Gastroesophageal sphincter (tissue), 4 donors: ENCODE measurements at regions not wholly inside any gene's neighbourhood (a gene's known extent, or its start where the extent isn't known, plus 50 kb on each side); places are given as distances from the start of the nearest gene placed in this dataset.
"Not testable (repeated sequence)": the region's sequence is repeated elsewhere in the genome, so short reads cannot be mapped to it uniquely, and the experiment has no call there.

Experiments used
- ATAC-seq: fragments of 150-250 bp; one replicate; pipeline ENCODE4 v1.9.1; 2016; ENCODE audit warnings: mild to moderate bottlenecking, moderate library complexity
- H3K27ac ChIP-seq, 4 donors: fragments of 200-600 bp; sonication (generic) in 3 of 4; 1 replicate in 3 of 4; 2 replicates in 1 of 4; pipeline ENCODE4 v1.5.1; 2016 to 2019
- H3K27me3 ChIP-seq: fragments of 200-600 bp; sonication (generic); one replicate; pipeline ENCODE4 v1.5.1; 2019
- H3K36me3 ChIP-seq, 2 donors: fragments of 200-600 bp; sonication (generic); one replicate each; pipeline ENCODE4 v1.5.1; 2019; ENCODE audit warnings: control low read depth in 1 of 2
- H3K4me1 ChIP-seq, 3 donors: fragments of 200-600 bp; sonication (generic); 1 replicate in 2 of 3; 2 replicates in 1 of 3; pipeline ENCODE4 v1.5.1; 2016 to 2019; ENCODE audit warnings: control low read depth in 2 of 3
- H3K4me3 ChIP-seq, 2 donors: fragments of 200-600 bp; sonication (generic); one replicate each; pipeline ENCODE4 v1.5.1; 2019; ENCODE audit warnings: mild to moderate bottlenecking in 1 of 2, moderate library complexity in 1 of 2
- H3K9me3 ChIP-seq, 3 donors: fragments of 200-600 bp; sonication (generic); one replicate each; pipeline ENCODE4 v1.5.1; 2017 to 2019; ENCODE audit warnings: control low read depth in 2 of 3
- WGBS, 2 donors: methylation state at CpG; one replicate each; pipeline ENCODE4 v1.1.5; 2018; ENCODE audit warnings: low coverage in 1 of 2; 5-methylcytosine and 5-hydroxymethylcytosine counted together
- TF ChIP-seq, protein P1 (sequence below), 4 experiments: fragments of 200-600 bp in 2 of 4; fragments of 450-650 bp in 2 of 4; sonication (generic) in 1 of 4; IDR thresholded peaks; one replicate each; pipeline ENCODE4 v1.5.1; 2017 to 2019; ENCODE audit warnings: antibody characterized with exemption in 4 of 4, mild to moderate bottlenecking in 2 of 4, moderate library complexity in 2 of 4

DNA sequence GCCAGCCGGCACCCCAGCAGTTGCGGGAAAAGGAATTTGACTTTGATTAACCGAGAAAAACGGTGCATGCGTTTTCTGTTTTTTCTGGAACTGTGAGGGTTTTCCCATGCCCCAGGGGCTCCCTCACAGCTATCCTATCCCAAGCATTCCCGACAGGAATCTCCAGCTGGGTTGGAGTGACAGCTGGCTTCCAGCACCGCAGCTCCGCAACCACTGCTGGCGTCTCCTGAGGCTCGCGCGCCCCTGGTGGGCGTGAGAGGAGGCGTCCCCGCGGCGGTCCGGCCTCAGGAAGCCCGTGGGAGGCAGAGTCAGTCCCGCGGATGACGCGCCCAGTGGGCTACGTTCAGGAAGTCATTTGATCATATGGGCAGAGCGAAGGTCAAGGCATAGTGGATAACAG is 623.2 kb downstream of the SPATA31A6 start:
- H3K36me3 ChIP-seq, H3K4me3 ChIP-seq, H3K27ac ChIP-seq, H3K4me1 ChIP-seq, H3K27me3 ChIP-seq, H3K9me3 ChIP-seq: not testable (repeated sequence)
- TF ChIP-seq, protein P1, sequence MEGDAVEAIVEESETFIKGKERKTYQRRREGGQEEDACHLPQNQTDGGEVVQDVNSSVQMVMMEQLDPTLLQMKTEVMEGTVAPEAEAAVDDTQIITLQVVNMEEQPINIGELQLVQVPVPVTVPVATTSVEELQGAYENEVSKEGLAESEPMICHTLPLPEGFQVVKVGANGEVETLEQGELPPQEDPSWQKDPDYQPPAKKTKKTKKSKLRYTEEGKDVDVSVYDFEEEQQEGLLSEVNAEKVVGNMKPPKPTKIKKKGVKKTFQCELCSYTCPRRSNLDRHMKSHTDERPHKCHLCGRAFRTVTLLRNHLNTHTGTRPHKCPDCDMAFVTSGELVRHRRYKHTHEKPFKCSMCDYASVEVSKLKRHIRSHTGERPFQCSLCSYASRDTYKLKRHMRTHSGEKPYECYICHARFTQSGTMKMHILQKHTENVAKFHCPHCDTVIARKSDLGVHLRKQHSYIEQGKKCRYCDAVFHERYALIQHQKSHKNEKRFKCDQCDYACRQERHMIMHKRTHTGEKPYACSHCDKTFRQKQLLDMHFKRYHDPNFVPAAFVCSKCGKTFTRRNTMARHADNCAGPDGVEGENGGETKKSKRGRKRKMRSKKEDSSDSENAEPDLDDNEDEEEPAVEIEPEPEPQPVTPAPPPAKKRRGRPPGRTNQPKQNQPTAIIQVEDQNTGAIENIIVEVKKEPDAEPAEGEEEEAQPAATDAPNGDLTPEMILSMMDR (IDR thresholded peaks at IDR 0.05): peak in 1 of 4 experiments; percentile 22
- WGBS, 2 donors: 42 to 74% methylated on average over 2 to 3 of the region's 25 CpGs
- ATAC-seq: peak; percentile 39

DNA sequence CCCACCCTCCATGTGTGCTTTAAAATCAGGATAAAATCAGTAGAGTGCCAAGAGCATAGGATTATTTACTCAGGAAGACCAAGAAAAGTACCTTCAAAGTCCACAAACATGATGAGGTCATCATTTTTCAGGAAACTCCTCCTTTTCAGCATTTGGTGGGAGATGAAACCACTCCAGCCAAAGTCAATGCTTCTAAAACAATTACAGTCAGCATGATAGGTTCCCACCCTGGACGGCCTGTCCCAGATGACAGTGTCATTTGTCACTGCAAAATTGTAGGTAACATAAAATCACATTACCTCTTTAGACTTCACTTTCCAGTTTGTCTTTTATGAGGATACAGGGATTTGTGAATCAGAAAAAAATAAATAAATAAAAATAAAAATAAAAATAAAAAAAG is 638.0 kb downstream of the SPATA31A6 start:
- not testable (repeated sequence) for ATAC-seq
- WGBS, 2 donors: no CpG with 5 or more reads among the region's 1 CpG

DNA sequence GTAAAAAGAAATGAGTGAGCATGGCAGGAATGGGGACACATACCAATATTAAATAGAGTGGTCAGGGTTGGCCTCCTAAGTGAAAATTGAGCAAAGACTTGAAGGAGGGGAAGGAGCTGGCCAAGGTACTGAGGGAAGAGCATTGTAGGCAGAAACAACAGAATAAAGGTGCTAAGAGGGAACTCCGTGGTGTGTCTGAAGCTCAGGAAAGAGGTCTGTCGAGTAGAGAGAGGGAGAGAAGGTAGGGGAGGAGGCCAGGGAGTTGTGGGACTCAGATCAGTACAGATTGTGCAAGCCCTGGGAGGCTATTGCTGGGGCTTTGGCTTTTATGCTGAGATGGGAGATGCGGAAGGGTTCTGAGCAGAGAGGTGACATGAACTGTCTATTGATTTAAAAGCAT is 664.7 kb downstream of the SPATA31A6 start:
- ATAC-seq, H3K9me3 ChIP-seq, H3K36me3 ChIP-seq, H3K27ac ChIP-seq, H3K4me3 ChIP-seq, H3K4me1 ChIP-seq: not testable (repeated sequence)
- WGBS, 2 donors: no CpG with 5 or more reads among the region's 3 CpGs
- H3K27me3 ChIP-seq: peaks cover 15% of the 10 kb centered on the region

More for the DNA sequence above, 638.0 kb downstream of the SPATA31A6 start:
- not testable (repeated sequence) for H3K9me3 ChIP-seq, H3K27ac ChIP-seq, H3K27me3 ChIP-seq, H3K36me3 ChIP-seq, H3K4me1 ChIP-seq, H3K4me3 ChIP-seq

DNA sequence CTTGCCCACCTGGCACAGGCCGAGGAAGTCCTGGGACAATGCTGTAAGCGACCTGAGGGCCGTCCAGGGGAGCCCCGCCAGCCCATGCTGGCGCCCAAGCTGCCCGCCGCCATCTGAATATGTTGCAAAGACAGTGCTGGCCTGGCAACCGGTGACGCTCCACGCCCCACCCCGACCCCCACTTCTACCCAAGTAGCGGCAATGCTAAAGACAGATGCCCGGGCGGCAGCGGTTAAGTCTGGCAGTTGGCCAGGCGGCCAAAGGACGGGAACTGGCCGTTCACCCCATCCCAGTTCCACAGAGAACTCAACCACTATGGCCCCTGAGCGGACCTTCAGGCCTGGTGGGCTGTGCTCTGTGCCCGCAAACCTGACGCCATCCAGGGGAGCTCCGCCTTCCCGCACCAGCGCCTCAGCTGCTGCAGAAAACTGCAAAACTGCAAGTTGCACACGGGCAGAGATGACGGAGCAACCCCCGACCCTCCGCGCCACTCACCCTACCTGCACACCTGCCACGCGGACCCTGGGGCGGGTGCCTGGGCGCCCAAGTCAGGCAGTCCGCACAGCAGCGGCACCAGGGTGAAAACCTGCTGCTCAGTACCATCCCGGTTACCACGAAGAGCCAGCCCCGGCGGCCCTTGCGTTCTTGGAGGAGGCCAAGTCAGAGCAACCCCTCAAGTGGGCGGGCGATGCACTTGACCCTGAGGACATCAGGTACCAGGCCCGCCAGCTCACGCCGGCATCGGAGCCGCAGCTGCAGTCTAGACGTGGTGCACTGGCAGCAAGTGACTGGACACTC is 667.6 kb downstream of the SPATA31A6 start:
- not testable (repeated sequence) for H3K36me3 ChIP-seq, H3K9me3 ChIP-seq, H3K4me3 ChIP-seq, ATAC-seq, H3K4me1 ChIP-seq, H3K27ac ChIP-seq
- 80% methylated on average over 1 of the region's 48 CpGs; no CpG with 5 or more reads in 1 of the 2 donors for WGBS, 2 donors
- peaks cover 15% of the 10 kb centered on the region for H3K27me3 ChIP-seq

DNA sequence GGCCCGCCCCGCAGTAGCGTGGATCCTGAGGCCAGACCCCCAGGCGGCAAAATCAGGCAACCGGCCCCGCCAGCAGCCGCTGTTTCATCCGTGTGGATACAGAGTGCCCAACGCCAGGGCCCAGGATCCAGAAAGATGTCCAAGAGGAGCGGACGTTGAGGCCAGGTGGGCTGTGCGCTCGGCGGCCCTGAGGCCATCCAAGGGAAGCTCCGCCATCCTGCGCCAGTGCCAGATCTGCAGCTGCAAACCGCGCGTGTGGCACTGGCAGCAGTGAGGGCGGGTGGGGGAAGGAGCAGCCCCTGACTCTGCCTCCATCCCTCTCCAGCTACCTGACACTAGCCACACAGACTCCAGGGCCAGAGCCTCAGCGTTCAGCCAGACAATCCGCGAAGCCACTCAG is 668.2 kb downstream of the SPATA31A6 start:
- H3K9me3 ChIP-seq, ATAC-seq, H3K4me1 ChIP-seq, H3K27ac ChIP-seq, H3K36me3 ChIP-seq: not testable (repeated sequence)
- Histone ChIP-seq H3K4me3 (peak overlapping the region in 1 of 2 donors; percentile 36), H3K27me3 (peaks cover 15% of the 10 kb centered on the region)
- no CpG with 5 or more reads among the region's 23 CpGs for WGBS, 2 donors

DNA sequence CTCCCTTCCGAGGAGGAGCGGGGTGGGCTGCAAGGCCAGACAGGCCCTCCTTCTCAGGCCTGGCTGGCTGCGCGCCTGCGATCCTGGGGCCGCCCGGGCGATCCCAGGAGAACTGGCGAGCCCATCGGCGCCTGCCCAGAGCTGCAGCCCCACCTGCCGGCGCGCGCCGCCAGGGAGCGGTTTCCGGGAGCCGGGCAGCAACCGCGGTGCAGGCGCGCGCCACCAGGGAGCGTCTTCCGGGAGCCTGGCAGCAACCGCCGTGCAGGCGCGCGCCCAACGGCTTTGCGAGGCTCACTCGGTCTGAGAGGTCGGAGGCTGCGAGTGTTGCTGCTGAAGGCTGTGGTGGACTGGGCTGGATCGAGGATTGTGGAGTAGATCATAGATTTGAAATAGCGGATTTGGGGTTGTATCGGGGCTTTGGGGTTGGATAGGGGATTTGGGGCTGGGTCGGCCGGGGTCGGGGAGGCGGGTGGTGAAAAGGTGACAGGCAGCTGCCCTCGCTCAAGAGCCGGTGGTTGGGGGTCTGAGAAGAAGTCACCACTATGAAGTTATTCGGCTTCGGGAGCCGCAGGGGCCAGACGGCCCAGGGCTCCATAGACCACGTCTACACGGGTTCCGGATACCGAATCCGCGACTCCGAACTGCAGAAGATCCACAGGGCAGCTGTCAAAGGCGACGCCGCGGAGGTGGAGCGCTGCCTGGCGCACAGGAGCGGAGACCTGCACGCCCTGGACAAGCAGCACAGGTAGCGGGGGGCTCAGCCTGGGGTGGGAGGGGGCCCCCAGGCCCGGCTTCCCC is 668.9 kb downstream of the SPATA31A6 start:
- Histone ChIP-seq H3K27me3 (peaks cover 15% of the 10 kb centered on the region), H3K4me3 (peak overlapping the region in 1 of 2 donors; percentile 36)
- TF ChIP-seq, protein P1 (IDR thresholded peaks at IDR 0.05): peak in 1 of 4 experiments; percentile 26
- WGBS, 2 donors: no CpG with 5 or more reads among the region's 66 CpGs
- not testable (repeated sequence) for H3K36me3 ChIP-seq, H3K27ac ChIP-seq, H3K4me1 ChIP-seq, H3K9me3 ChIP-seq, ATAC-seq

DNA sequence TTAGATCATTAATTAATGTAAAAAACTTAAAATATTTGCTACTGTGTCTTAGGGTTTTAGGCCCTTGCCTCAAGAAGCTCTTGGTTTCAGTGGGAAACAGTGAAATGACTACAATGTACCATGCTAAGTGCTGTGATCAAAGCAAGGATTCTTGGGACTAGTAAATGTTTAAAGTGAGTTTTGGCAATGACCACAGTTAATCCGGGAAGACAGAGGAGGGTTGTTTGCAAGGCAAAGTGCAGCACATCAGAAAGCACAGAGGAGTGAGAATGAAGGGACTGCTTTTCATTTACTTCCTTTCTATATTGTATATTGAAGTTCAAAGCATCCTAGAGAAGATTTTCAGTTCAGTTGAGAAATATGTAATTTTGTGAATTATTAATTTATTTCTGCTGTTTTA is 676.7 kb downstream of the SPATA31A6 start:
- not testable (repeated sequence) for H3K36me3 ChIP-seq, H3K27me3 ChIP-seq, H3K4me1 ChIP-seq, H3K27ac ChIP-seq, H3K4me3 ChIP-seq, ATAC-seq, H3K9me3 ChIP-seq
- WGBS, 2 donors: 25% methylated on average over 1 of the region's 1 CpG; no CpG with 5 or more reads in 1 of the 2 donors

DNA sequence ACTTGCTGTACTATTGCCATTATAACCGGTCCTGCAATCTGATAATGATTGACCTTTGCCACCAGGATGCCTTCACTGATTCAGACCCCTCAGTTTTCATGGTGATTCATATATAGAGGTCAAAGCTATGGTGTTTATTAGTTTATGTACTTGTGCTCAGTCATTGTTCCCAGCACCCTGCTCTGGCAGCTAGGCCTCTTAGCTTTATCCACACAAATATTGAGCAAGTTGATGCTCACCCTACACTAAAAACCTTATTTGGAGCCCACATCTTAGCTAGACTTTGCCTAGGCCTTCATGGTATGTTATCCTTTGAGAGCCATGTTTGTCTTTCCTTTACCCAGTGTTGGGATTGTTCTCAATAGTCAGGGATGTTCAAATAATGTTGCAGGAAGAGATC is 679.0 kb downstream of the SPATA31A6 start:
- WGBS, 2 donors: 44% methylated on average over 1 of the region's 1 CpG; no CpG with 5 or more reads in 1 of the 2 donors
- H3K4me1 ChIP-seq: not testable (repeated sequence)

More for the DNA sequence above, 679.0 kb downstream of the SPATA31A6 start:
- H3K4me3 ChIP-seq, ATAC-seq, H3K27ac ChIP-seq, H3K27me3 ChIP-seq, H3K9me3 ChIP-seq, H3K36me3 ChIP-seq: not testable (repeated sequence)
